HG02759 (cell line): ENCODE measurements at regions not wholly inside any gene's neighbourhood (a gene's known extent, or its start where the extent isn't known, plus 50 kb on each side); places are given as distances from the start of the nearest gene placed in this dataset.

Experiments used
- ATAC-seq: cut with Tn5 transposase; IDR thresholded peaks from one replicate; pipeline ENCODE4 v1.9.1; 2021; ENCODE audit warnings: mild to moderate bottlenecking, moderate library complexity; ENCODE audit not compliant: unreplicated experiment

- no peak for ATAC-seq
Observed at GRCh38 chr5:168006456-168007130, 284.9 kb upstream of the WWC1 start.

- ATAC-seq: no peak
Observed at GRCh38 chr5:168007286-168007685, 284.2 kb upstream of the WWC1 start.

- ATAC-seq: no peak
Observed at GRCh38 chr5:168008555-168008954, 282.9 kb upstream of the WWC1 start.

GRCh38 chr5:168011096-168011495 lies 280.3 kb upstream of the WWC1 start:
- no peak for ATAC-seq

- ATAC-seq: no peak
Observed at GRCh38 chr5:168012006-168012405, 279.4 kb upstream of the WWC1 start.

- ATAC-seq: no peak
Observed at GRCh38 chr5:168013546-168013945, 277.9 kb upstream of the WWC1 start.

GRCh38 chr5:168014433-168015123 lies 276.9 kb upstream of the WWC1 start:
- no peak for ATAC-seq

GRCh38 chr5:168015506-168015905 lies 275.9 kb upstream of the WWC1 start:
- ATAC-seq: no peak

- ATAC-seq: no peak
Observed at GRCh38 chr5:168017313-168017712, 274.1 kb upstream of the WWC1 start.

- no peak for ATAC-seq
Observed at GRCh38 chr5:168019143-168019542, 272.3 kb upstream of the WWC1 start.

- no peak for ATAC-seq
Observed at GRCh38 chr5:168020542-168021294, 270.7 kb upstream of the WWC1 start.

GRCh38 chr5:168022446-168023169 lies 268.8 kb upstream of the WWC1 start:
- ATAC-seq: no peak

- no peak for ATAC-seq
Observed at GRCh38 chr5:168023191-168023590, 268.3 kb upstream of the WWC1 start.

GRCh38 chr5:168024306-168024705 lies 267.1 kb upstream of the WWC1 start:
- no peak for ATAC-seq

- no peak for ATAC-seq
Observed at GRCh38 chr5:168027007-168027406, 264.4 kb upstream of the WWC1 start.

GRCh38 chr5:168030912-168031311 lies 260.5 kb upstream of the WWC1 start:
- ATAC-seq: no peak

- no peak for ATAC-seq
Observed at GRCh38 chr5:168031614-168032013, 259.8 kb upstream of the WWC1 start.

- no peak for ATAC-seq
Observed at GRCh38 chr5:168039039-168039438, 252.4 kb upstream of the WWC1 start.

GRCh38 chr5:168039566-168040248 lies 251.7 kb upstream of the WWC1 start:
- no peak for ATAC-seq

GRCh38 chr5:168041583-168041982 lies 249.9 kb upstream of the WWC1 start:
- ATAC-seq: no peak
